H54 (cell line): ENCODE measurements at regions not wholly inside any gene's neighbourhood (a gene's known extent, or its start where the extent isn't known, plus 50 kb on each side); places are given as distances from the start of the nearest gene placed in this dataset.

Experiments used
- DNase-seq: peaks from one replicate; pipeline ENCODE4 v3.0.0; 2011; ENCODE audit warnings: low spot score, mixed read lengths; ENCODE audit not compliant: insufficient read length
- FAIRE-seq: peaks from 3 replicates; lab custom pipeline; 2011; peaks lifted over from hg19 to GRCh38; lab: Jason Lieb, UNC
- POLR2A ChIP-seq: IDR thresholded peaks from 2 replicates; pipeline ENCODE4 v1.6.1; 2011; ENCODE audit warnings: low read depth, mild to moderate bottlenecking, low read length

- no peak for TF ChIP-seq POLR2A
- FAIRE-seq (no peak), DNase-seq (no peak)
Measured at GRCh38 chr11:116542406-116542805, 230.4 kb downstream of the BUD13 start.

DNA sequence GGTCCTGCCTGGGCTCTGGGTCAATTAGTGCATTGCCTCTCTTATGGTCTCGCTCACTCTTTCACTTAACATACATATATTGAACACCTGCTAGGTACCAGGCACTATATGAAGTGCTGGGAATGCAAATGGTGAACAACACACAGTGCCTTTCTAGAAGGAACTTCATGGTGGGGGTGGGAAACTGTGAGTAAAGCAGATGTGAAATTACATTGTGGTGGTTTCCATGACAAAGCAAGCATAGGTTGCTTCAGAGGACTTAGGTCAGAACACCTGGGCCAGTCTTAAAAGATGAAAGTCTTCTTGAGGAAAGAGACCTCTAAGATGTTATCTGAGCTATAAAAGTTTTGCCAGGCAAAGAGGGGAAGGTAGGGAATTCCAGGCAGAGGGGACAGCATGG is 231.3 kb downstream of the BUD13 start:
- FAIRE-seq, result no peak
- no peak for TF ChIP-seq POLR2A
- no peak for DNase-seq

- DNase-seq (no peak), FAIRE-seq (no peak)
- TF ChIP-seq POLR2A, result no peak
Measured at GRCh38 chr11:116540645-116541304, 232.0 kb downstream of the BUD13 start.

GRCh38 chr11:116539836-116540418 is 232.9 kb downstream of the BUD13 start:
- FAIRE-seq, result no peak
- DNase-seq, result no peak
- TF ChIP-seq POLR2A, result no peak

GRCh38 chr11:116539211-116539610 is 233.6 kb downstream of the BUD13 start:
- TF ChIP-seq POLR2A, result no peak
- DNase-seq (no peak), FAIRE-seq (no peak)

- DNase-seq (no peak), FAIRE-seq (no peak)
- TF ChIP-seq POLR2A, result no peak
Measured at GRCh38 chr11:116538677-116539076, 234.1 kb downstream of the BUD13 start.

DNA sequence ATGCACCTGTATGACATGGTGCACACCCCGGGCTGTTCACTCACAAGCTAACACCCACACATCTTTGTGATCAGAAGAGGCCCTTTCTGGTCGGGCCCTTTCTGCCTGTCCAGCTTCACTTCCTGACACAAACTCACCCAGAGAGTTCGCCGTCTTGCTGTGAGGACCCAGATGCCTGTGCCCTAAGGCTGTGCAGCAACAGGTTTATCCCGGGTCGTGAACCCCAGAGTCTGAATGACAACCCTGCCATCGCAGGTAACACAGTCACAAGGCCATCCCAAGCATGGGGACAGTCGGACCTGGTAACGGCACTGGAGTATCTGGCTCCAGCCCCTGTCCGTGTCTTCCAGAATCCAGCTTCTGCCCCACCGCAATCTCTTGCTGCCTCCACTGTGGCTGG is 235.1 kb downstream of the BUD13 start:
- FAIRE-seq (no peak), DNase-seq (no peak)
- no peak for TF ChIP-seq POLR2A

DNA sequence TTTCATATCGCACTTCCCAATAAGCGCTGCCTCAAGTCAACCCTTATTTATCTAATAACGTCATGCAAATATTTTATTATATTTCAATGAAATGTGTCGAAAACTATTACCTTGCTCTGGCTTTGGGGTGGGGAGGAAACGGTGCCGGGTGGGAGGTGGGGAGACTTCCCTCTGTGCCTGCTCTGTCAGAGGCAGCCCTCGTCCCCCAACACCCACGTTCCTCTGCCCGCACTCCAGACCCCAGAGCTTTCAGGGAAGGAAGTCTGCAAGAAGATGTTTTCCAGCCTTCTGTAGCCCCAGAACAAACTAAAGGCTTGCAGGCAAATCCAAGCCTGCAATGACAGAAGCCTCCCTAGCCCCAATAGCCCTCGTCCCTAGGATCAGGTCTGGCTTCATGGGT is 235.7 kb downstream of the BUD13 start:
- no peak for TF ChIP-seq POLR2A
- FAIRE-seq, result no peak
- DNase-seq, result no peak

DNA sequence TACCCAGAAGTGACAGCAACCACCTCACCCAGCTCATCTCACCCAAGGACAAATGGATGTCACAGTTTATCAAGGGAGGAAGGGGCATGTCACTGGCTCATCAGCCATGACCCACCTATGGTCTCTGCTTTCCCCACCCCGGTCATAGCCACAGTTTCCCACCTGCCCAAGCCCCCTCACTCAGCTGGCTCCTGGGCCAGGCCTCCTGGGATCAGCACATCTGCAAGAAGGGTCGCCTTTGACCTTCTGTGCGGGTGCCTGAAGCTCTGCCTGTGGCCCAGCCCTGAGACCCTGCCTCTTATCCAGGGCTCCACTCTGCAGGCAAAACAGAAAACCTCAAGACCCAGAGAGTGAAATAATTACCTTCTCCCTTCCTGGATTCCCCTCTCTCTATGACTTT is 236.4 kb downstream of the BUD13 start:
- FAIRE-seq, result no peak
- TF ChIP-seq POLR2A, result no peak
- no peak for DNase-seq

DNA sequence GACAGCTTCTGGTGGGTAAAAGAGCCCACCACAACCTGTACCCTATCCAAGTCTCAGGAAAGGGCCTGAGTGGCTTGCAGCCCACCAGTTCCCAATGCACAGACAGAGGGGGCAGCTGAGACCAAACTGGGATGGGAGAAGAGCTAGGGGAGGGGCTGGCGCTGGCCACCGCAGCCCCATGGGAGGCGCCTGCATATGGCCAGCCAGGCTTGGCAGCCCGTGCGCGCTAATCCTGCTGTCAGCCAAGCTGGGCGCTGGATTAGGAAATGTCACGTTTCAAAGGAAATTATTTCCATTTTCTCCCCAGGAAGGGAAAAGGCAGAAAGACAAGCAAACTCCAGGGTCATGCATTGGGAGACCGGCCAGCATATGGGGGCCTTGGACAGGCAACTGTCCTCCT is 236.8 kb downstream of the BUD13 start:
- FAIRE-seq, result no peak
- no peak for TF ChIP-seq POLR2A
- DNase-seq, result no peak

GRCh38 chr11:116535120-116535519 is 237.7 kb downstream of the BUD13 start:
- DNase-seq (no peak), FAIRE-seq (no peak)
- TF ChIP-seq POLR2A, result no peak

DNA sequence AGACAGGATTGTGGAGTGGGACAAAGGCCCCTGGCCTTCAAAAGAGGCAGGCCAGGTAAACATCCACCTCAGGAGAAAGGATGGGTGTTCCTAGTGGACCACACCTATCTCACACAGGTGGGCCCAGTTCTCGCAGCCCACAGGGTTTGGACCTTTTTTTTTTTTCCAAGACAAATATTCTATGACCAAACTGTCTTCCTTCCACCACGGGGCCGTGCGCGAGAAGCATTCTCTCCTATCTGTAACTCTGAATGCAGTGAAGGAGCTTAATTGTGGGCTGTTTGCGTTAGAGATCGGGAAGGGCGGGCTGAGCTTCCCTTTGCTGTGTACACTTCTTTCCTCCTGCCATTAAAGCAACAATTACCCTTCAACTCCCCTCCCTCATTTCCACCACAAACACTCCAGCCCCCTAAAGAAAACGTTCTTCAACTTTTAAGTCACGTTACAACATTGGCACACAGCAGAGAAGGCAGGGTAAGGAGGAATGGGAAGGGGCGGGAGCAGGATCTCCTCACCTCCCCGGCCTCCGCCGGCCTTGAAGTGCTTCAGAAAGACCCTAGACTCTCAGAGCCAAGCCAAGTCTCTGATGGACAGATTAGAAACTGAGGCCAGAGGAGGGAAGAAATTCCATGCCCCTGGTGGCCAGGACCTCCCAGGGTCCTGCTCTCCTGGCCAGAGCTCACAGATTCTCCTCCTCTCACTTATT is 238.4 kb downstream of the BUD13 start:
- no peak for FAIRE-seq
- no peak for TF ChIP-seq POLR2A
- DNase-seq, result no peak

DNA sequence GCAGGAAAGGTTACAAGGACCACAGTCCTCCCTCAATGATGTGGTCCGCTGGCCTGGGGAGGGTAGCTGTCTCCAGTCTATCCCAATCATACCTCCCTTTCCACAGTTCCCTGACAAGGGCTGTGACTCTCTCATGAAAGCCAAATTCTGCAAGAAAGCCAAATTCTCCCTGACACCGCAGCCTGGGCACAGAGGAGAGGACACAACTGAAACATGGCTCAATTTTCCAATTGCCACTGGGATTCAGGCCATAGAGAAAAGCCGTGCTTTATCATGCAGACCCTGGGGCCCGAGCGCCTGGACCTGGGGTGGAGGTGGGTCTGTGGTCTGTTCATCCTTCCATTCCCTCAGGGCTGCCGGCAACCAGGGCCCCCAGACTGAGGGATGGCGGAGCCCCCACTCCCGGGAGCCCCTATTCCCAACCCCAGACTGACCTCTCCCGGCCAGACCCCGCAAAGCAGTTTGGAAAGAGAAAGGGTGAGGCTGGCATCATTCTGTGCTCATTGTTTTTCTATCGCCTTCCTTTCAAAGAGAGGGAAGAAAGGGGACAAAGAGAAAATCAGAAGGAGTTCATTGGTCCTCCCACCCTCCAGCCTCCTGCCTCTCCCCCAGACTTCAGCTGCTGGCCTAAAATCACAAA is 239.5 kb downstream of the BUD13 start:
- TF ChIP-seq POLR2A, result no peak
- DNase-seq, result no peak
- FAIRE-seq, result no peak

DNA sequence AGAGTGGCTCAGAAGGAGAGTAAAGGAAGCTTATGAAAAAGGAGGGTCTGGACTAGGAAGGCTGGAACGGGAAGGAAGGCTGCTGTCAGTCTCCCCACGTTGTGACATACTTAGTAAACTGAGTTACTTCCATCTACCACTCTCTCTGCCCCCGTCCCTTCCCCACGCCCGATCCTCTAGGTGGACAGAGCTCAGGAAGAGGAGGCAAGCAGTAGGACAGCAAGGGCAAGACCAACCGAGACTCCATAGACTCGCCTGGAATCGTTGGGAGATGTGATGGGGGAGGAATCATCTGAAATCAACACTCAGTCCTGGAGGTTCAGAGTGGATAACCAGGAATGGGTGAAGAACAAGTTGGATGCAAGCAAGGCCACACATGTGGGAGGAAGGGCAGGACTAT is 240.7 kb downstream of the BUD13 start:
- no peak for FAIRE-seq
- DNase-seq, result no peak
- no peak for TF ChIP-seq POLR2A
